HL-60/S4 (cell line): ENCODE measurements at regions not wholly inside any gene's neighbourhood (a gene's known extent, or its start where the extent isn't known, plus 50 kb on each side); places are given as distances from the start of the nearest gene placed in this dataset.

Source experiments
- in situ Hi-C: fragments of 300-500 bp; cut with MboI; formaldehyde crosslinking; loops from 2 replicates; pipeline ENCODE4 v1.14.3; 2022; ENCODE audit warnings: low sequenced_read_pairs

- in situ Hi-C loops: loop anchor here (25.0 kb wide), 2 partner anchors 198 to 398 kb away; no protein-coding TSS in a partner anchor
Observed at GRCh38 chr17:77735566-77736198, 222.8 kb upstream of the TNRC6C start.

- in situ Hi-C loops: loop anchor here (25.0 kb wide), 2 partner anchors 199 to 399 kb away; no protein-coding TSS in a partner anchor
Observed at GRCh38 chr17:77736199-77736585, 222.3 kb upstream of the TNRC6C start.

GRCh38 chr17:77736721-77737120, 221.8 kb upstream of the TNRC6C start:
- in situ Hi-C loops: loop anchor here (25.0 kb wide), 2 partner anchors 199 to 399 kb away; no protein-coding TSS in a partner anchor

GRCh38 chr17:77737442-77738265, 220.8 kb upstream of the TNRC6C start:
- in situ Hi-C loops: loop anchor here (25.0 kb wide), 2 partner anchors 200 to 400 kb away; no protein-coding TSS in a partner anchor

GRCh38 chr17:77738751-77739531, 219.6 kb upstream of the TNRC6C start:
- in situ Hi-C loops: loop anchor here (25.0 kb wide), 2 partner anchors 202 to 402 kb away; no protein-coding TSS in a partner anchor

GRCh38 chr17:77740481-77740880, 218.0 kb upstream of the TNRC6C start:
- in situ Hi-C loops: loop anchor here (25.0 kb wide), 2 partner anchors 203 to 403 kb away; no protein-coding TSS in a partner anchor

DNA sequence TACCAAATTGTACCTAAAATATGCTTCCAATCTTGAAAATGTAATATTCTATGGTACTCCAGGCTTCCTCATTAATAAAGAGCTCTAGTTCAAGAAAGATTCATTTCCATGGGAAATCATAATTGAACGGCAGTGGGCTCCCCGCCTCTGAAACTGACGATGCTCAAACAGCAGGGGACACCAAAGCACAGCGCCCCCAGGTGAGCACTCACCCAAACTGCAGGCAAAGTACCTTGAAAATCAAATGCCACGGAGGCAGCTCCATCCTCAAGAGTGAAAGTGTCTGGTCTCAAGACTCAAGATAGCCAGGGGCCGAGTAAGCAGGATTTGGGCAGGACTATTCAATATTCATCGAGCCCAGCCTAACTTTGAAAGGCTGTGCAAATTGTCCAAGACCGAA, 217.4 kb upstream of the TNRC6C start:
- in situ Hi-C loops: loop anchor here (25.0 kb wide), 2 partner anchors 204 to 404 kb away; no protein-coding TSS in a partner anchor

GRCh38 chr17:77742579-77742978, 215.9 kb upstream of the TNRC6C start:
- in situ Hi-C loops: loop anchor here (25.0 kb wide), 2 partner anchors 205 to 405 kb away; no protein-coding TSS in a partner anchor

DNA sequence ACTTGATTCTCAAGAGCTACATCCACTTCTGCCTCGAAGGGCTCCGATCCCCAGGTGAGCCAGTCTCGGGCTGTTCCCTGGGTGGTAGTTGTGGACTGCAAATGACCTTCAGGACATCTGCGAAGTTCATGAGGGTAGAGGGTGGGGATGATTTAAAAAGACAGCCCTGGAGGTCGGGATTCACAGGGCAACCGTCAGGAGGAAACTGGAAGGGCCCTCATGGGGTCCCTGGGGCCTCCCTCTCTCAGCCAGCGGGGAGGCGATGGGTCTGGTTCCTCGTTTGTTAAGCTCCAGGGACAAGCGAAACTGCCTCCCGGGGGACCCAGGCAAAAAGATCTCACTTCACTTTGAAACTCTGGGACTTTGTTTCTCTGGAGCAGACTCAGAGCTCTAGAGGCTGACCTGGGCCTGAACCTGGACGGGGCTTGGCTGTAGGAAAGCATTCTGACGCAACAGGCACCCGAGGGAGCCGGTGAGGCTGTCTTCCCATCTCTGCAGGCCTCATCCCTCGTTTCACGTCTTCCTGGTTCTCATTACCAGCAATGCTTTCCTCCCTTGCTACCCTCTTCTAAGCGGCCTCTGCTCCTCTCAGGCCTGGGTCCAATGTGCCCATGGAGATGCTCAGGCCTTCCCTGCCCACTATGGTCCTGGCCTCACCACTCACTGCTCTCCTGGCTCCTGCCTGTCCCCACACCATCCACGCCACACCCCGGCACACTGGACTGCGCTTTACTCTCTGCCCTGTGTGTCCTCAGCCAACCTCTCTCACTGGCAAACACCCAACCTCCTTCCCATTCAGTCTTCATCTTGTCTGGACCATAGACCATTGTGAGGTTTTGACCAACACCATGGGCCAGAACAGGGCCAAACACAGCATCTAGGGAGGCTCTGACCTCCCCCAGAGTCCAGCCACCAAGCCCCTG, 214.2 kb upstream of the TNRC6C start:
- in situ Hi-C loops: loop anchor here (25.0 kb wide), 2 partner anchors 207 to 407 kb away; no protein-coding TSS in a partner anchor

DNA sequence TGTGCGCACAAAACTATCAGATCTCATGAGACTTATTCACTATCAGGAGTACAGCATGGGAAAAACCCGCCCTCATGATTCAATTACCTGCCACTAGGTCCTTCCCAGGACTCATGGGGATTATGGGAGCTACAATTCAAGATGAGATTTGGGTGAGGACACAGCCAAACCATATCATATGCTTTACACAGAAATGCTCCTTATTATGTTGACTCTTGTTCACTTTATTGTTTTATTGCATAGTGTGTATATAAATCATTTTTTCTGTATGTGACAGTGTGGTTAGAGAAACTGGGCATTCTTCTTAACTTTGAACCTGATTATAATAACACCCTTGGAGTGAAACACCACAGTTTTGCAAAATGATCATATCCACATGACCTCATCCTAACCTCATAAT, 212.8 kb upstream of the TNRC6C start:
- in situ Hi-C loops: loop anchor here (25.0 kb wide), 2 partner anchors 208 to 408 kb away; no protein-coding TSS in a partner anchor

- in situ Hi-C loops: loop anchor here (25.0 kb wide), 2 partner anchors 209 to 409 kb away; no protein-coding TSS in a partner anchor
Observed at GRCh38 chr17:77746393-77746792, 212.1 kb upstream of the TNRC6C start.

- in situ Hi-C loops: loop anchor here (25.0 kb wide), 2 partner anchors 210 to 410 kb away; no protein-coding TSS in a partner anchor
Observed at GRCh38 chr17:77746896-77747554, 211.5 kb upstream of the TNRC6C start.

DNA sequence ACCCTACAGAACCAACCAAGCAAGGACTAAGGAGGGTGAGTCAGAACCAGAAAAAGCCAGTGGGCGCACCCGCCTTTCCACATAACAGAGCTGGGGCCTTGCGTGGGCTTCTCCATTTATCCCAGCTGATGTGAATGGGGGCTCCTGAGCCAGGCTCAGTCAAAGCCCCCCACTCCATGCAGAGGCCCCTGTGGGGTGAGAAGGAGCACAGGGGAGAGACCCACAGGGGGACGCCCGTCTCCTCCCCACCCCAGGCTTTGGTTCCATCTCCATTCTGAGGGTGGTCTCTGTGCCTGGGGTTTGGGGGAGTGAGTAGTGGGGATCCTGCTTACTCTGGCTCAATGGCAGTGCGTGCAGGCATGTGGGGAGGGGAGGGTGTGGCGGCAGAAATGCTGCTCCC, 210.1 kb upstream of the TNRC6C start:
- in situ Hi-C loops: loop anchor here (25.0 kb wide), 2 partner anchors 211 to 411 kb away; no protein-coding TSS in a partner anchor

GRCh38 chr17:77749321-77749751, 209.2 kb upstream of the TNRC6C start:
- in situ Hi-C loops: loop anchor here (25.0 kb wide), 2 partner anchors 212 to 412 kb away; no protein-coding TSS in a partner anchor

GRCh38 chr17:77749989-77750388, 208.5 kb upstream of the TNRC6C start:
- in situ Hi-C loops: loop anchor here (25.0 kb wide), 2 partner anchors 213 to 413 kb away; no protein-coding TSS in a partner anchor

GRCh38 chr17:77750427-77751043, 208.0 kb upstream of the TNRC6C start:
- in situ Hi-C loops: no loop called here

DNA sequence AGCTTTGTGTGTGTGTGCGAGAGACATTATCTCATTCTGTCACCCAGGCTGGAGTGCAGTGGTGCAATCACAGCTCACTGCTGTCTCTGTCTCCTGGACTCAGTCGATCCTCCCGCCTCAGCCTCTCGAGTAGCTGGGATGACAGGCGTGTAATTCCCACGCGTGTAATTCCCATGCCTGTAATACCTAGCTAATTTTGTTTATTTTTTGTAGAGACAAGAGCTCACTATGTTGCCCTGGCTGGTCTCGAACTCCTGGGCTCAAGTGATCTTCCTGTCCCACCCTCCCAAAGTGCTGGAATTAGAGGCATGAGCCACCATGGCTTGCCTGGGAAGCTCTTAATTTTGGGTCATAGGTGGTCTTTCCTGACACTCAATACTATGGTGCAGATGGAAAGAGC, 205.3 kb upstream of the TNRC6C start:
- in situ Hi-C loops: no loop called here

GRCh38 chr17:77753691-77754245, 204.7 kb upstream of the TNRC6C start:
- in situ Hi-C loops: no loop called here
